DND-41 (cell line): ENCODE measurements at regions not wholly inside any gene's neighbourhood (a gene's known extent, or its start where the extent isn't known, plus 50 kb on each side); places are given as distances from the start of the nearest gene placed in this dataset.

Experiments
- ATAC-seq: fragments of 200-7000 bp; cut with Tn5 transposase; 3 replicates; pipeline ENCODE4 v1.9.1; 2021; ENCODE audit warnings: low read depth; ENCODE audit not compliant: insufficient read depth
- DNase-seq: peaks from one replicate; pipeline ENCODE4 v3.0.0-alpha.2; 2020
- H2AFZ ChIP-seq: 2 replicates; pipeline ENCODE4 v1.6.0; 2012; ENCODE audit warnings: low read depth, low read length
- H3K27ac ChIP-seq: 2 replicates; pipeline ENCODE4 v1.5.1; 2012; ENCODE audit warnings: low read length, inconsistent platforms
- H3K27me3 ChIP-seq: fragments of 200-600 bp; sonication (generic); 2 replicates; pipeline ENCODE4 v1.6.0; 2012; ENCODE audit warnings: low read length, mild to moderate bottlenecking, inconsistent platforms; ENCODE audit not compliant: insufficient read depth, poor library complexity
- H3K36me3 ChIP-seq: 2 replicates; pipeline ENCODE4 v1.5.1; 2012; ENCODE audit warnings: low read length, inconsistent platforms; ENCODE audit not compliant: insufficient read depth
- H3K4me1 ChIP-seq: 2 replicates; pipeline ENCODE4 v1.5.1; 2012; ENCODE audit warnings: mild to moderate bottlenecking, low read length; ENCODE audit not compliant: insufficient read depth
- H3K4me2 ChIP-seq: 2 replicates; pipeline ENCODE4 v1.6.0; 2012; ENCODE audit warnings: mild to moderate bottlenecking, moderate library complexity, low read length, inconsistent platforms; ENCODE audit not compliant: insufficient read depth
- H3K4me3 ChIP-seq, 2 experiments: fragments of 200-600 bp in 1 of 2; shearing (Covaris generic) in 1 of 2; 2 replicates each; pipeline ENCODE4 v1.5.1; 2012 to 2016; ENCODE audit warnings: inconsistent platforms in 2 of 2, low read length in 2 of 2, mild to moderate bottlenecking in 2 of 2, low read depth in 1 of 2, moderate library complexity in 1 of 2
- H3K79me2 ChIP-seq: 2 replicates; pipeline ENCODE4 v1.6.0; 2012; ENCODE audit warnings: low read length, inconsistent platforms; ENCODE audit not compliant: insufficient read depth
- H3K9ac ChIP-seq: 2 replicates; pipeline ENCODE4 v1.6.0; 2012; ENCODE audit warnings: low read depth, mild to moderate bottlenecking, inconsistent platforms, low read length, moderate library complexity
- H3K9me3 ChIP-seq: 2 replicates; pipeline ENCODE4 v1.5.1; 2012; ENCODE audit warnings: low read length, moderate library complexity, mild to moderate bottlenecking, inconsistent platforms; ENCODE audit not compliant: insufficient read depth, severe bottlenecking
- H4K20me1 ChIP-seq: 2 replicates; pipeline ENCODE4 v1.6.0; 2012; ENCODE audit warnings: low read length; ENCODE audit not compliant: insufficient read depth
- EZH2 ChIP-seq: IDR thresholded peaks from 3 replicates; pipeline ENCODE4 v1.6.1; 2012; ENCODE audit warnings: borderline replicate concordance, low read depth, mild to moderate bottlenecking, moderate library complexity, low read length, inconsistent platforms; ENCODE audit not compliant: severe bottlenecking
- TF ChIP-seq, protein P1 (sequence below): IDR thresholded peaks from 2 replicates; pipeline ENCODE4 v1.5.1; 2012; ENCODE audit warnings: borderline replicate concordance, low read length, moderate library complexity, mild to moderate bottlenecking; ENCODE audit not compliant: poor library complexity, severe bottlenecking; ENCODE audit errors: extremely low read depth

DNA sequence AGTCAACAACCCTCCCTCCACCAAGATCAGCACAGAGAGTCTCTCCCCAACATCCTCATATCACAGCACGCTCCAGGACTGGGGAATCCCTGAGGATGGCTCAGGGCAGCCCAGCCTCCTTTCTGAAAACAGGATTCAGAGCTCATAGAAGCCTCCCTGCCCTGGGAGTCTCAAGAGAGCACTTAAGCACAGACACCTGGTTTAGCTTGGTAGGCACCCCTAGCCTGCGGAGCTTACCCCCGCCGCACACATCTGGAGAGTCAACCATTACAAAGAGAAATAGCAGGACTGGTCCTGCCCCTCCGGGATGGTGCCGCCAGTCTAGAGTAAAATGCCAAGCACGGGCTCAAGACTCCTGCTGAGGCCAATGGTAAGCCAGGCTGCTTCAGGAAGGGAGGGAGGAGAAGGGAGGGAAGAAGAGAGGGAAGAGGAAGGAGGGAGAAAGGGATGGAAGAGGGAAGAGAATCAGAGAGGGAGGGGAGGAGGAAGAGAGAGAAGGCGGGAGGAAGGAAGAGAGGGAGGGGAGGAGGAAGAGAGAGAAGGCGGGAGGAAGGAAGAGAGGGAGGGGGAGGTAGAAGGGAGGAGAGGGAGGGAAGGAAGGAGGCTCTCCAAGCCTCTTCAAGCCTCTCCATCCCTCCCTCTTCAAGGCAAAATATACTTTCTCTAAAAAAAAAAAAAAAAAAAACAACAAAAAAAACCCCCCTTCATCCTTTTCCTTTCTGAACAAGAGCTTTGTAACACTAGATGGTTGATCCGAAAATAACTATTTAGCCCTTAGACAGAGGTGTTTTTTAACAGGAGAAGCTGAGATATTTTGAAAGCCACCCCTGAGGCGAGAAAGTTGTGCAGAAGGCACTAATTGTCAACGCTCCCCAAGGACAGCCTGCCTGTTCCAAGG, 278.6 kb upstream of the TLE3 start:
- Histone ChIP-seq H3K27me3 (no peaks in the 10 kb centered on the region), H3K4me3 (no peak overlapping the region), H3K36me3 (no peaks in the 10 kb centered on the region), H3K9me3 (no peaks in the 10 kb centered on the region), H3K27ac (no peak overlapping the region), H4K20me1 (no peaks in the 10 kb centered on the region), H3K4me1 (no peaks in the 10 kb centered on the region), H3K9ac (no peak overlapping the region), H3K4me2 (no peak overlapping the region), H2AFZ (no peak overlapping the region), H3K79me2 (no peaks in the 10 kb centered on the region)
- DNase-seq (no peak), ATAC-seq (peak; percentile 57; the same call in 1 of the 3 replicates)
- TF ChIP-seq, protein P1, sequence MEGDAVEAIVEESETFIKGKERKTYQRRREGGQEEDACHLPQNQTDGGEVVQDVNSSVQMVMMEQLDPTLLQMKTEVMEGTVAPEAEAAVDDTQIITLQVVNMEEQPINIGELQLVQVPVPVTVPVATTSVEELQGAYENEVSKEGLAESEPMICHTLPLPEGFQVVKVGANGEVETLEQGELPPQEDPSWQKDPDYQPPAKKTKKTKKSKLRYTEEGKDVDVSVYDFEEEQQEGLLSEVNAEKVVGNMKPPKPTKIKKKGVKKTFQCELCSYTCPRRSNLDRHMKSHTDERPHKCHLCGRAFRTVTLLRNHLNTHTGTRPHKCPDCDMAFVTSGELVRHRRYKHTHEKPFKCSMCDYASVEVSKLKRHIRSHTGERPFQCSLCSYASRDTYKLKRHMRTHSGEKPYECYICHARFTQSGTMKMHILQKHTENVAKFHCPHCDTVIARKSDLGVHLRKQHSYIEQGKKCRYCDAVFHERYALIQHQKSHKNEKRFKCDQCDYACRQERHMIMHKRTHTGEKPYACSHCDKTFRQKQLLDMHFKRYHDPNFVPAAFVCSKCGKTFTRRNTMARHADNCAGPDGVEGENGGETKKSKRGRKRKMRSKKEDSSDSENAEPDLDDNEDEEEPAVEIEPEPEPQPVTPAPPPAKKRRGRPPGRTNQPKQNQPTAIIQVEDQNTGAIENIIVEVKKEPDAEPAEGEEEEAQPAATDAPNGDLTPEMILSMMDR = no peak
- no peak for TF ChIP-seq EZH2

DNA sequence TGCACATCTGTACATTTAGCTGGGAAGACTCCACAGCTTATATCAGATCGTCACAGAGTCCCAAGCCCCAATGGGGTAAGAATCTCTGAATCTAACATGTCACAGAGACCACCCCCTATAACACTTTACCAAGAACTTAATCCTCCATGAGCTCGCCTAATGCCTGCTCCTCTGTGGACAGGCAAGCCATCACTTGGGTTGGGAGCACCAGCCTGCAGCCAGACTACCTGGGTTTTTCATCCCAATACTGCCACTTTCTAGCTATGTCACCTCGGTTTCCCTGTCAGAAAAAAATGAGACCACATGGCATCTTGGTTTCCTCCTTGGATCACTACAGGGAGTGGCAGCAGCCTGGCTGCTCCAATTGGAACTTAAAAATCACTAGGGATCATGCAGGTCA, 277.9 kb upstream of the TLE3 start:
- Histone ChIP-seq H2AFZ (no peak overlapping the region), H3K4me3 (no peak overlapping the region), H3K79me2 (no peaks in the 10 kb centered on the region), H3K4me1 (no peaks in the 10 kb centered on the region), H3K9ac (no peak overlapping the region), H3K27me3 (no peaks in the 10 kb centered on the region), H3K4me2 (no peak overlapping the region), H3K36me3 (no peaks in the 10 kb centered on the region), H4K20me1 (no peaks in the 10 kb centered on the region), H3K9me3 (no peaks in the 10 kb centered on the region), H3K27ac (no peak overlapping the region)
- no peak for TF ChIP-seq EZH2
- TF ChIP-seq, protein P1 = no peak
- DNase-seq = no peak
- ATAC-seq = no peak

DNA sequence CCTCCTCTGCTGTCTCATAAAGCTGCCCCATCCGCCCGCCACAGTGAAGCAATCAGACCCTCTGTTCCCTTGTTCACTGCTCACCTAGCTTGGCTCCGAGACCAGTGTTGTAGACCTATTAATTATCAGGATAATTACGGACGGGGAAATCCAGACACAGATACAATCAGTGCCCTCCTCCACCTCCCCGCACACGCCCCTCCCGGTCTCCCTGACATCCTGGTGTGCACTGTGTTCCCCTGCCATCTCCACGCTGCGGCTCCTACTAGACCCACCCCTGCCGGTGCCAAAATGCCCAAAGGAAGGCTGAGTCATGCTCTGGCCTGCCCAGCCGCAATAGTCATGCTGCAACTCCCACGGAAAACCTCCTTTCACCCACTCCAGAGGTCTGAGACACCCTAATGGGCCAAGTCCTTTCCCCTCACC, 277.3 kb upstream of the TLE3 start:
- Histone ChIP-seq H3K4me2 (no peak overlapping the region), H2AFZ (no peak overlapping the region), H4K20me1 (no peaks in the 10 kb centered on the region), H3K9me3 (no peaks in the 10 kb centered on the region), H3K27me3 (no peaks in the 10 kb centered on the region), H3K9ac (no peak overlapping the region), H3K4me3 (no peak overlapping the region), H3K79me2 (no peaks in the 10 kb centered on the region), H3K36me3 (no peaks in the 10 kb centered on the region), H3K27ac (no peak overlapping the region), H3K4me1 (no peaks in the 10 kb centered on the region)
- TF ChIP-seq EZH2 = no peak
- TF ChIP-seq, protein P1 = no peak
- no peak for ATAC-seq
- DNase-seq = no peak
